Adrenal gland (tissue), 9 donors: ENCODE measurements at regions not wholly inside any gene's neighbourhood (a gene's known extent, or its start where the extent isn't known, plus 50 kb on each side); places are given as distances from the start of the nearest gene placed in this dataset.
A peak's percentile ranks its signal among the peaks of the same experiment; 100 is the strongest.

Experiments
- DNase-seq, 7 donors: peaks; one replicate each; pipeline ENCODE4 v3.0.0-alpha.2; 2019 to 2020
- H3K27ac ChIP-seq, 5 donors: fragments of 200-600 bp; sonication (generic) in 4 of 5; 1 replicate in 3 of 5; 2 replicates in 2 of 5; pipeline versions ENCODE4 v1.5.1 to v1.8.0; 2016 to 2020; ENCODE audit warnings: mild to moderate bottlenecking in 1 of 5
- H3K27me3 ChIP-seq: fragments of 200-600 bp; 2 replicates; pipeline ENCODE4 v1.8.0; 2021
- H3K36me3 ChIP-seq, 2 donors: fragments of 200-600 bp; replicated peaks in 1 of 2; 1 replicate in 1 of 2; 2 replicates in 1 of 2; pipeline versions ENCODE4 v1.5.1 to v1.8.0; 2018 to 2022
- H3K4me1 ChIP-seq, 2 donors: fragments of 200-600 bp; replicated peaks in 1 of 2; 1 replicate in 1 of 2; 2 replicates in 1 of 2; pipeline versions ENCODE4 v1.5.1 to v1.8.0; 2018 to 2021
- H3K4me3 ChIP-seq, 4 donors: fragments of 200-600 bp; sonication (generic) in 3 of 4; one replicate each; pipeline ENCODE4 v1.5.1; 2016 to 2018
- H3K9me3 ChIP-seq, 3 donors: fragments of 200-600 bp; sonication (generic) in 1 of 3; replicated peaks in 1 of 3; 1 replicate in 2 of 3; 2 replicates in 1 of 3; pipeline versions ENCODE4 v1.5.1 to v1.8.0; 2016 to 2021
- CTCF ChIP-seq, 6 experiments: fragments of 450-650 bp in 4 of 6; fragments of 200-600 bp in 2 of 6; sonication (generic) in 1 of 6; IDR thresholded peaks; 1 replicate in 5 of 6; 2 replicates in 1 of 6; pipeline versions ENCODE4 v1.5.1 to v1.8.0; 2016 to 2021; ENCODE audit warnings: antibody characterized with exemption in 6 of 6, mild to moderate bottlenecking in 2 of 6, moderate library complexity in 1 of 6
- POLR2A ChIP-seq, 2 donors: fragments of 450-650 bp; IDR thresholded peaks; one replicate each; pipeline ENCODE4 v1.6.1; 2017; ENCODE audit warnings: antibody characterized with exemption in 2 of 2, mild to moderate bottlenecking in 2 of 2, moderate library complexity in 1 of 2
- WGBS, 4 donors: extraction: QIAGEN DNeasy Blood & Tissue Kit in 2 of 4; methylation state at CpG; one replicate each; pipeline versions ENCODE4 v1.1.5 to v1.1.7; 2013 to 2017; 5-methylcytosine and 5-hydroxymethylcytosine counted together
- intact Hi-C, 2 donors: fragments of 100-400 bp; cut with DNase I; formaldehyde crosslinking; loops; one replicate each; pipeline versions ENCODE4 v1.14.1 to v1.15.0; 2022 to 2023
- donor health status: healthy with polysubstance abuse.
- donor health status: Bipolar disorder and iron deficiency.
- donor health status: DM: yes; HTN: yes; CAD: no.
- donor health status: DM: no; HTN: no; CAD: no.
- donor health status: DM: no; HTN: no; CAD: no.

- TF ChIP-seq CTCF (IDR thresholded peaks at IDR 0.05) (no peak), POLR2A (IDR thresholded peaks at IDR 0.05) (no peak)
- Histone ChIP-seq H3K27me3 (no peaks in the 10 kb centered on the region), H3K9me3 (no peaks in the 10 kb centered on the region), H3K4me1 (no peaks in the 10 kb centered on the region), H3K36me3 (no peaks in the 10 kb centered on the region), H3K27ac (no peak overlapping the region), H3K4me3 (no peak overlapping the region)
- DNase-seq = no peak
- 54 to 75% (median 61%) methylated on average over 5 of the region's 5 CpGs for WGBS, 4 donors
- intact Hi-C loops = no loop called here
These were observed 518.6 kb downstream of the VRK1 start for GRCh38 chr14:97315790-97316189.

GRCh38 chr14:97318380-97318779 lies 521.2 kb downstream of the VRK1 start:
- TF ChIP-seq POLR2A (IDR thresholded peaks at IDR 0.05) (no peak), CTCF (IDR thresholded peaks at IDR 0.05) (no peak)
- no peak for DNase-seq
- intact Hi-C loops = no loop called here
- Histone ChIP-seq H3K4me3 (no peak overlapping the region), H3K27ac (no peak overlapping the region), H3K9me3 (no peaks in the 10 kb centered on the region), H3K36me3 (no peaks in the 10 kb centered on the region), H3K27me3 (no peaks in the 10 kb centered on the region), H3K4me1 (no peaks in the 10 kb centered on the region)
- WGBS, 4 donors = 69 to 83% (median 77%) methylated on average over 2 of the region's 2 CpGs

GRCh38 chr14:97319691-97320090 lies 522.5 kb downstream of the VRK1 start:
- no peak for TF ChIP-seq POLR2A (IDR thresholded peaks at IDR 0.05)
- TF ChIP-seq CTCF (IDR thresholded peaks at IDR 0.05) = no peak
- DNase-seq = peak; percentile 19 to 76 (median 54)
- Histone ChIP-seq H3K4me3 (no peak overlapping the region), H3K27ac (no peak overlapping the region), H3K36me3 (no peaks in the 10 kb centered on the region), H3K4me1 (no peaks in the 10 kb centered on the region), H3K9me3 (no peaks in the 10 kb centered on the region), H3K27me3 (no peaks in the 10 kb centered on the region)
- 38 to 58% (median 50%) methylated on average over 3 of the region's 3 CpGs for WGBS, 4 donors
- intact Hi-C loops = no loop called here

GRCh38 chr14:97328743-97329142 lies 531.6 kb downstream of the VRK1 start:
- TF ChIP-seq CTCF (IDR thresholded peaks at IDR 0.05) (no peak), POLR2A (IDR thresholded peaks at IDR 0.05) (no peak)

More at GRCh38 chr14:97328743-97329142, 531.6 kb downstream of the VRK1 start:
- WGBS, 4 donors = 83 to 91% (median 90%) methylated on average over 3 of the region's 3 CpGs
- Histone ChIP-seq H3K4me3 (no peak overlapping the region), H3K27me3 (no peaks in the 10 kb centered on the region), H3K27ac (no peak overlapping the region), H3K36me3 (no peaks in the 10 kb centered on the region), H3K9me3 (no peaks in the 10 kb centered on the region), H3K4me1 (no peaks in the 10 kb centered on the region)
- no peak for DNase-seq
- intact Hi-C loops = no loop called here
